OCI-LY7 (cell line): ENCODE measurements at regions not wholly inside any gene's neighbourhood (a gene's known extent, or its start where the extent isn't known, plus 50 kb on each side); places are given as distances from the start of the nearest gene placed in this dataset.

ENCODE experiments used
- EZH2phosphoT487 ChIP-seq: fragments of 200-600 bp; sonication (generic); IDR thresholded peaks from 2 replicates; pipeline ENCODE4 v1.6.1; 2018; ENCODE audit warnings: low read depth, borderline replicate concordance, mild to moderate bottlenecking, mixed run types, antibody characterized with exemption, low read length, moderate library complexity, mixed read lengths
- TF ChIP-seq, protein P1 (sequence below): fragments of 200-600 bp; sonication (generic); conservative IDR thresholded peaks from 2 replicates; pipeline ENCODE4 v1.5.1; 2014; ENCODE audit warnings: mild to moderate bottlenecking, antibody characterized with exemption, low read length, moderate library complexity, mixed read lengths

DNA sequence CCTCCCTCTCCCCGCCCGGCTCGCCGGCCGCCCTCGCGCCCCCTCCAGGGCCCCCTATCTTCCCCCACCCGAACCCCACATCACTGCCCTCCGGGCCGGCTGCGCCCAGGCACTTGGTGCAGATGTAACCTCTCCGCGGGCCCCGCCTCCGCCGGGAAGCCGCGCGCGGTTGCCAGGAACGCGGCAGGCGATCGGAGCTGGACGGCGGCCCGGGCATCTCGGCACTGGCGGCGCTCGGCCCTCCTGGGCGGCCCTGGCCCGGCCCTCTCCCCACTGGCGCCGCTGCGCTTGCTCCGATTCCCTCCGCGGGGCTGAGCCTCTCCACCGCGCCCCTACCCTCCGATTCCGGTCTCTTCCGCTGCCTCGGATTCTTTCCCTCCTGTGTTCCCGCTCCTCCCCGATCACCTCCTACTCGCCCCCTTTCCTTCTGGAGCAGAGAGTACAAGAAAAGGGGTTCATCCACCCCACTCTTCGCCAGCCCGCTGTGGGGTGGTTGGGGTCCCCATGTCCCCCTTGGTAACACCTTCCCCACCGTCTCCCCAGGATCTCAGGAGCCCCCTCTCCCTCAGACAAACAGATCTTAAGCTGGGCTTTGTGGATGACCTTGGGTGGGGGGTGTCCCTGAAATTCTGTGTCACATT lies 70.6 kb downstream of the C9orf50 start:
- TF ChIP-seq, protein P1, sequence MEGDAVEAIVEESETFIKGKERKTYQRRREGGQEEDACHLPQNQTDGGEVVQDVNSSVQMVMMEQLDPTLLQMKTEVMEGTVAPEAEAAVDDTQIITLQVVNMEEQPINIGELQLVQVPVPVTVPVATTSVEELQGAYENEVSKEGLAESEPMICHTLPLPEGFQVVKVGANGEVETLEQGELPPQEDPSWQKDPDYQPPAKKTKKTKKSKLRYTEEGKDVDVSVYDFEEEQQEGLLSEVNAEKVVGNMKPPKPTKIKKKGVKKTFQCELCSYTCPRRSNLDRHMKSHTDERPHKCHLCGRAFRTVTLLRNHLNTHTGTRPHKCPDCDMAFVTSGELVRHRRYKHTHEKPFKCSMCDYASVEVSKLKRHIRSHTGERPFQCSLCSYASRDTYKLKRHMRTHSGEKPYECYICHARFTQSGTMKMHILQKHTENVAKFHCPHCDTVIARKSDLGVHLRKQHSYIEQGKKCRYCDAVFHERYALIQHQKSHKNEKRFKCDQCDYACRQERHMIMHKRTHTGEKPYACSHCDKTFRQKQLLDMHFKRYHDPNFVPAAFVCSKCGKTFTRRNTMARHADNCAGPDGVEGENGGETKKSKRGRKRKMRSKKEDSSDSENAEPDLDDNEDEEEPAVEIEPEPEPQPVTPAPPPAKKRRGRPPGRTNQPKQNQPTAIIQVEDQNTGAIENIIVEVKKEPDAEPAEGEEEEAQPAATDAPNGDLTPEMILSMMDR = no peak
- TF ChIP-seq EZH2phosphoT487 = no peak
